ENCODE measurements at regions not wholly inside any gene's neighbourhood (a gene's known extent, or its start where the extent isn't known, plus 50 kb on each side); places are given as distances from the start of the nearest gene placed in this dataset.

- Histone ChIP-seq H3K4me3 (ENCODE audit: low read depth in 2 of 2, low read length in 2 of 2) (no peak overlapping the region), H3K27ac (ENCODE audit: low read length) (no peak overlapping the region), H3K9me3 (ENCODE audit: control insufficient read depth, insufficient read depth, low read depth, low read length) (no peaks in the 10 kb centered on the region), H3K4me1 (ENCODE audit: control insufficient read depth, insufficient read depth, low read length) (no peaks in the 10 kb centered on the region; the same call in 1 of the 2 replicates), H3K36me3 (ENCODE audit: control insufficient read depth, insufficient read depth, low read length) (no peaks in the 10 kb centered on the region), H3K27me3 (ENCODE audit: control insufficient read depth, insufficient read depth, low read length) (no peaks in the 10 kb centered on the region; the same call in 1 of the 2 replicates)
- POLR2A ChIA-PET = no interaction called here
- TF ChIP-seq SIN3A (IDR thresholded peaks at IDR 0.05; ENCODE audit: borderline replicate concordance, insufficient read depth, low read depth, low read length) (no peak), TCF7L2 (IDR thresholded peaks at IDR 0.05; ENCODE audit: low read depth, low read length) (no peak), POLR2AphosphoS5 (IDR thresholded peaks at IDR 0.05; ENCODE audit: low read depth, low read length) (no peak)
- TF ChIP-seq, protein P1, sequence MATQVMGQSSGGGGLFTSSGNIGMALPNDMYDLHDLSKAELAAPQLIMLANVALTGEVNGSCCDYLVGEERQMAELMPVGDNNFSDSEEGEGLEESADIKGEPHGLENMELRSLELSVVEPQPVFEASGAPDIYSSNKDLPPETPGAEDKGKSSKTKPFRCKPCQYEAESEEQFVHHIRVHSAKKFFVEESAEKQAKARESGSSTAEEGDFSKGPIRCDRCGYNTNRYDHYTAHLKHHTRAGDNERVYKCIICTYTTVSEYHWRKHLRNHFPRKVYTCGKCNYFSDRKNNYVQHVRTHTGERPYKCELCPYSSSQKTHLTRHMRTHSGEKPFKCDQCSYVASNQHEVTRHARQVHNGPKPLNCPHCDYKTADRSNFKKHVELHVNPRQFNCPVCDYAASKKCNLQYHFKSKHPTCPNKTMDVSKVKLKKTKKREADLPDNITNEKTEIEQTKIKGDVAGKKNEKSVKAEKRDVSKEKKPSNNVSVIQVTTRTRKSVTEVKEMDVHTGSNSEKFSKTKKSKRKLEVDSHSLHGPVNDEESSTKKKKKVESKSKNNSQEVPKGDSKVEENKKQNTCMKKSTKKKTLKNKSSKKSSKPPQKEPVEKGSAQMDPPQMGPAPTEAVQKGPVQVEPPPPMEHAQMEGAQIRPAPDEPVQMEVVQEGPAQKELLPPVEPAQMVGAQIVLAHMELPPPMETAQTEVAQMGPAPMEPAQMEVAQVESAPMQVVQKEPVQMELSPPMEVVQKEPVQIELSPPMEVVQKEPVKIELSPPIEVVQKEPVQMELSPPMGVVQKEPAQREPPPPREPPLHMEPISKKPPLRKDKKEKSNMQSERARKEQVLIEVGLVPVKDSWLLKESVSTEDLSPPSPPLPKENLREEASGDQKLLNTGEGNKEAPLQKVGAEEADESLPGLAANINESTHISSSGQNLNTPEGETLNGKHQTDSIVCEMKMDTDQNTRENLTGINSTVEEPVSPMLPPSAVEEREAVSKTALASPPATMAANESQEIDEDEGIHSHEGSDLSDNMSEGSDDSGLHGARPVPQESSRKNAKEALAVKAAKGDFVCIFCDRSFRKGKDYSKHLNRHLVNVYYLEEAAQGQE (IDR thresholded peaks at IDR 0.05; ENCODE audit: insufficient read depth in 1 of 2, low read depth in 2 of 2, low read length in 1 of 2) = no peak
- TF ChIP-seq, protein P2, sequence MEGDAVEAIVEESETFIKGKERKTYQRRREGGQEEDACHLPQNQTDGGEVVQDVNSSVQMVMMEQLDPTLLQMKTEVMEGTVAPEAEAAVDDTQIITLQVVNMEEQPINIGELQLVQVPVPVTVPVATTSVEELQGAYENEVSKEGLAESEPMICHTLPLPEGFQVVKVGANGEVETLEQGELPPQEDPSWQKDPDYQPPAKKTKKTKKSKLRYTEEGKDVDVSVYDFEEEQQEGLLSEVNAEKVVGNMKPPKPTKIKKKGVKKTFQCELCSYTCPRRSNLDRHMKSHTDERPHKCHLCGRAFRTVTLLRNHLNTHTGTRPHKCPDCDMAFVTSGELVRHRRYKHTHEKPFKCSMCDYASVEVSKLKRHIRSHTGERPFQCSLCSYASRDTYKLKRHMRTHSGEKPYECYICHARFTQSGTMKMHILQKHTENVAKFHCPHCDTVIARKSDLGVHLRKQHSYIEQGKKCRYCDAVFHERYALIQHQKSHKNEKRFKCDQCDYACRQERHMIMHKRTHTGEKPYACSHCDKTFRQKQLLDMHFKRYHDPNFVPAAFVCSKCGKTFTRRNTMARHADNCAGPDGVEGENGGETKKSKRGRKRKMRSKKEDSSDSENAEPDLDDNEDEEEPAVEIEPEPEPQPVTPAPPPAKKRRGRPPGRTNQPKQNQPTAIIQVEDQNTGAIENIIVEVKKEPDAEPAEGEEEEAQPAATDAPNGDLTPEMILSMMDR (IDR thresholded peaks at IDR 0.05) = no peak
- no TSS peak for BruUV-seq (replicated peaks)
- no peak for ATAC-seq
- intact Hi-C loops (cut with micrococcal nuclease; ENCODE audit: unreplicated experiment) = no loop called here
- CTCF ChIA-PET = no interaction called here
- DNase-seq (ENCODE audit: low read depth, low spot score) = no peak
- in situ Hi-C loops (cut with HindIII; ENCODE audit: low pct_unique_long_range_greater_than_20kb, low sequenced_read_pairs) = no loop called here
Measured at GRCh38 chr7:153030976-153031375, 271.4 kb downstream of the ACTR3B start.

- intact Hi-C loops (cut with micrococcal nuclease; ENCODE audit: unreplicated experiment) = no loop called here
- Histone ChIP-seq H3K4me3 (ENCODE audit: low read depth in 2 of 2, low read length in 2 of 2) (no peak overlapping the region), H3K9me3 (ENCODE audit: control insufficient read depth, insufficient read depth, low read depth, low read length) (no peaks in the 10 kb centered on the region), H3K27me3 (ENCODE audit: control insufficient read depth, insufficient read depth, low read length) (no peaks in the 10 kb centered on the region; the same call in 1 of the 2 replicates), H3K36me3 (ENCODE audit: control insufficient read depth, insufficient read depth, low read length) (no peaks in the 10 kb centered on the region), H3K4me1 (ENCODE audit: control insufficient read depth, insufficient read depth, low read length) (no peaks in the 10 kb centered on the region), H3K27ac (ENCODE audit: low read length) (no peak overlapping the region)
- no TSS peak for BruUV-seq (replicated peaks)
- ChIA-PET CTCF (no interaction called here), POLR2A (no interaction called here)
- in situ Hi-C loops (cut with HindIII; ENCODE audit: low pct_unique_long_range_greater_than_20kb, low sequenced_read_pairs) = no loop called here
- DNase-seq (ENCODE audit: low read depth, low spot score) (no peak), ATAC-seq (no peak)
- TF ChIP-seq POLR2AphosphoS5 (IDR thresholded peaks at IDR 0.05; ENCODE audit: low read depth, low read length) (no peak), TCF7L2 (IDR thresholded peaks at IDR 0.05; ENCODE audit: low read depth, low read length) (no peak), SIN3A (IDR thresholded peaks at IDR 0.05; ENCODE audit: borderline replicate concordance, insufficient read depth, low read depth, low read length) (no peak)
- TF ChIP-seq, protein P2 (IDR thresholded peaks at IDR 0.05) = no peak
- TF ChIP-seq, protein P1 (IDR thresholded peaks at IDR 0.05; ENCODE audit: insufficient read depth in 1 of 2, low read depth in 2 of 2, low read length in 1 of 2) = no peak
Measured at GRCh38 chr7:153034791-153035190, 275.2 kb downstream of the ACTR3B start.
